ENCODE measurements at regions not wholly inside any gene's neighbourhood (a gene's known extent, or its start where the extent isn't known, plus 50 kb on each side); places are given as distances from the start of the nearest gene placed in this dataset.

DNA sequence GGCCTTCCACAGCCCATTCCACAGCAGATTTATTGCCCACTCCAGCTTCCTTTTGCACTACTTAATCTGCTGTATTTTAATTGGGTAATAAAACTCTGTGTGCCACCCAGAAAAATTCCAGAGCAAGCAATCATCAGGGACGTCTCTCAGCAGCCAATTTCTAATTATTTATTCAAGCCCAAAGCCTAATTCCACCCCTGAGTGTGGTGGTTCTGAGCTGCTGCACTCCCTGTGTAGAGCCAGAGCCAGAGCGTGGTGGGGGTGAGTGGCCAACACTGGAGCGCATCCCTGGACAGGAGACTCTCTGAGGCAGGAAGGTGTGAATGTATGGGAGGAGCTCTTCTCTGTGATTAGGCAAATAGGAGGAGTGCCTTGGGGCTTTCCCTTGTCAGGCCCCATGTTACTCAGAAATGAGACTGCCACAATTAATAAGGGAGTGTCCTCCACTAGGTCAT is 66.1 kb downstream of the CD24 start:
- DNase-seq (ENCODE audit: extremely low read depth, low read depth), result no peak
- H3K4me3 ChIP-seq (replicated peaks; ENCODE audit: low read depth, low read length), result no peak overlapping the region
- TF ChIP-seq, protein P1, sequence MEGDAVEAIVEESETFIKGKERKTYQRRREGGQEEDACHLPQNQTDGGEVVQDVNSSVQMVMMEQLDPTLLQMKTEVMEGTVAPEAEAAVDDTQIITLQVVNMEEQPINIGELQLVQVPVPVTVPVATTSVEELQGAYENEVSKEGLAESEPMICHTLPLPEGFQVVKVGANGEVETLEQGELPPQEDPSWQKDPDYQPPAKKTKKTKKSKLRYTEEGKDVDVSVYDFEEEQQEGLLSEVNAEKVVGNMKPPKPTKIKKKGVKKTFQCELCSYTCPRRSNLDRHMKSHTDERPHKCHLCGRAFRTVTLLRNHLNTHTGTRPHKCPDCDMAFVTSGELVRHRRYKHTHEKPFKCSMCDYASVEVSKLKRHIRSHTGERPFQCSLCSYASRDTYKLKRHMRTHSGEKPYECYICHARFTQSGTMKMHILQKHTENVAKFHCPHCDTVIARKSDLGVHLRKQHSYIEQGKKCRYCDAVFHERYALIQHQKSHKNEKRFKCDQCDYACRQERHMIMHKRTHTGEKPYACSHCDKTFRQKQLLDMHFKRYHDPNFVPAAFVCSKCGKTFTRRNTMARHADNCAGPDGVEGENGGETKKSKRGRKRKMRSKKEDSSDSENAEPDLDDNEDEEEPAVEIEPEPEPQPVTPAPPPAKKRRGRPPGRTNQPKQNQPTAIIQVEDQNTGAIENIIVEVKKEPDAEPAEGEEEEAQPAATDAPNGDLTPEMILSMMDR (IDR thresholded peaks at IDR 0.05; ENCODE audit: low read depth, low read length, missing control alignments), result no peak

DNA sequence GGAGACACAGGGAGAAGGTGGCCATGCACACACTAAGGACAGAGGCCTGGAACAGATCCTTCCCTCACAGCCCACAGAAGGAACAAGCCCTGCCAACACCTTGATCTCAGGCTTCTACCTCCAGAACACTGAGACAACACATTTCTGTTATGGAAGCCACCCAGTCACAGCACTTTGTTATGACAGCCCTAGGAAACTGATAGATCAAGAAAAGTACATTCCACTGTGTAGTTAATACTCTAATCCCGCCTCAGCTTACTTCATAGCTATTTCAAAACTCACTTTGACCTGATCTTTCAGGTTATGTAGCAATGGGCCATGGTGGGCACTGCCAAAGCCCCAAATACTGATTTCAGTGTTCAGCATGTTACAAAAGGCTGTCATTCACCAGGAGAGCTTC is 66.8 kb downstream of the CD24 start:
- no peak overlapping the region for H3K4me3 ChIP-seq (replicated peaks; ENCODE audit: low read depth, low read length)
- DNase-seq (ENCODE audit: extremely low read depth, low read depth), result no peak
- TF ChIP-seq, protein P1 (IDR thresholded peaks at IDR 0.05; ENCODE audit: low read depth, low read length, missing control alignments), result no peak

DNA sequence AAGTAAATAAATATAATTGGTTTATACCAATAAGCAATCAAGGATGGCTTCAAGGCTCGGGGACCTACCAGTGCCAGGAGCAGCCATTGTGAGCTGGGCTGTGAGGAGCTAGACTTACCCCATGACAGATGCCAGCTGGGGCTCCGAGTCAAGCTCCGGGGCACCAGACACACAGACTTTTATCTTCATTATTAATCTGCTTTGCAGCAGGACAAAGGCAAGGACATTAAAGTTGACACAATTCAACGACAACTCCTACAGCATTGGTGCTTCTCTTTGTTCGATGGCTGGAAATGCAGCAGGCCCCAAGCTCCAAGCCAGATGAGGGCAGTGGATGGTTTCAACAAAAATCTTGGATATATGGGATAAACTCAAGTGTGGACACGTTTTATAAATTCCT is 68.3 kb downstream of the CD24 start:
- H3K4me3 ChIP-seq (replicated peaks; ENCODE audit: low read depth, low read length), result no peak overlapping the region
- TF ChIP-seq, protein P1 (IDR thresholded peaks at IDR 0.05; ENCODE audit: low read depth, low read length, missing control alignments), result no peak
- no peak for DNase-seq (ENCODE audit: extremely low read depth, low read depth)

DNA sequence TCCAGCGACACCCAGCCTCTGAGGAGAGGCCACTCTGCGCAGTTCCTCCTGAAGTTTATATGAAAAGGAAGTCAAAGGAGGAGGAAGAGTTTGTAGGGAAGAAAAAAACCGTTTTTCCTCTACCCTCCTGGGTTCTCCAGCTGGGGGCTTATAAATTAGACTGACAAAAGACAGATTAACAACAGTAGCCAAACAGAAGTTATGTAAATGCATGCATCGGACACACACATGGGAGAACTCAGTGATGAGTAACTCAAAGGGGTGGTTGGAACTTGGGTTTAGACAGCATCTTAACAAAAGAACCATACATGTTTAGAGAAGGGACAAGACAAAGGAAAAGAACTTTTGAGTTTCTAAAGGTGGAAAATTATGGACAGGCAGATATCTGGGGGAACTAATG is 71.2 kb downstream of the CD24 start:
- TF ChIP-seq, protein P1 (IDR thresholded peaks at IDR 0.05; ENCODE audit: low read depth, low read length, missing control alignments), result no peak
- H3K4me3 ChIP-seq (replicated peaks; ENCODE audit: low read depth, low read length), result no peak overlapping the region
- no peak for DNase-seq (ENCODE audit: extremely low read depth, low read depth)

DNA sequence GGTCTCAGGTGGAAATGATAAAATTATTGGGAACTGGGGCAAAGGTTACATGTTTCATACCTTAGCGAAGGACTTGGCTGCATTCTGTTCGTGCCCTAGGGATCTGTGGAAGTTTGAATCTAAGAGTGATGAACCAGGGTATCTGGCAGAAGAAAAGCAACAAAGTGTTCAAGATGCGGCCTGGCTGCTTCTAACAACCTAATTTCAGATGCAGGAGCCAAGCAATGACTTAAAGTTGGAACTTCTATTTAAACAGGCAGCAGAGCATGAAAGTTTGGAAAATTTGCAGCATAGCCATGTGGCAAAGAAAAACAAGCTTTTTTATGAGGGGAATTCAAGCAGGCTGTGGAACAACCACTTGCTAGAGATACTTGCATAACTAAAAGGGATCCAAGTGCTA is 73.5 kb downstream of the CD24 start:
- no peak overlapping the region for H3K4me3 ChIP-seq (replicated peaks; ENCODE audit: low read depth, low read length)
- no peak for DNase-seq (ENCODE audit: extremely low read depth, low read depth)
- TF ChIP-seq, protein P1 (IDR thresholded peaks at IDR 0.05; ENCODE audit: low read depth, low read length, missing control alignments), result no peak

DNA sequence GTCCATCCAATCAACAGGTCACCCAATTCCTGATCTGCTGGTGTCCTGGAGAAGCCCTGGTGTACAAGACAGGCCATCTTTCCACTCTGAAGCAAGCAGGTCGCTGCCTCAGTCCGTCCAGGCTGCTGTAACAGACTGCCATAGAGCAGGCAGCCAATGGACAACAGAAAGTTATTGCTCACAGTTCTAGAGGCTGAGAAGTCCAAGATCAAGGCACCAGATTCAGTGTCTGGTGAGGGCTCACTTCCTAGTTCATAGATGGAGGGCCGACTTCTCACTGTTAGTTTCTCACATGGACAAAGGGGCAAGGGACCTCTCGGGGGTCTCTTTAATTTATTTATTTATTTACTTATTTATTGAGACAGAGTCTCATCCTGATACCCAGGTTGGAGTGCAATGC is 74.8 kb downstream of the CD24 start:
- TF ChIP-seq, protein P1 (IDR thresholded peaks at IDR 0.05; ENCODE audit: low read depth, low read length, missing control alignments), result no peak
- no peak overlapping the region for H3K4me3 ChIP-seq (replicated peaks; ENCODE audit: low read depth, low read length)

DNA sequence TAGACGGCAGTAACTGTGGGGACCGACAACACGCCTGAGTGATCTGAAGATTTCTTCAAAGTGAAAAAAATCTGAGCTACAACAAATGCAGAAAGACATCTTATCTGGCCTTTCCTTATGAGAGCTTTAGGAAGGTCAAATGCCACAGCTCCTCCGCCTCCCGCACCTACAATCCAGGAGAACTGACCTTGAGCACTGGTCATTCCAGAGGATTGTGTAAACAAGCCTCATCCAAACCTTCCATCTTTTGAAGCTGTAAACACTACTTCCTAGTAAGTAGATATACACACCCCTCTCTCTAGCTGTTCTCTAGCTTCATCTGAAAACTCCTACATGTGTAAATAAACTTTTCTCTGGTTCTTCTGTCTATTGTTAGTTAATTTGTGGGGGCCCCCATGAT is 76.9 kb downstream of the CD24 start:
- DNase-seq (ENCODE audit: extremely low read depth, low read depth), result no peak
- H3K4me3 ChIP-seq (replicated peaks; ENCODE audit: low read depth, low read length), result no peak overlapping the region
- TF ChIP-seq, protein P1 (IDR thresholded peaks at IDR 0.05; ENCODE audit: low read depth, low read length, missing control alignments), result no peak

More for the DNA sequence above, 74.8 kb downstream of the CD24 start:
- no peak for DNase-seq (ENCODE audit: extremely low read depth, low read depth)

Measured in HFF-Myc (cell line).